GM18909 (cell line): ENCODE measurements at regions not wholly inside any gene's neighbourhood (a gene's known extent, or its start where the extent isn't known, plus 50 kb on each side); places are given as distances from the start of the nearest gene placed in this dataset.

Experiments
- ATAC-seq: cut with Tn5 transposase; IDR thresholded peaks from one replicate; pipeline ENCODE4 v1.9.1; 2021; ENCODE audit warnings: mild to moderate bottlenecking; ENCODE audit not compliant: unreplicated experiment, poor library complexity

DNA sequence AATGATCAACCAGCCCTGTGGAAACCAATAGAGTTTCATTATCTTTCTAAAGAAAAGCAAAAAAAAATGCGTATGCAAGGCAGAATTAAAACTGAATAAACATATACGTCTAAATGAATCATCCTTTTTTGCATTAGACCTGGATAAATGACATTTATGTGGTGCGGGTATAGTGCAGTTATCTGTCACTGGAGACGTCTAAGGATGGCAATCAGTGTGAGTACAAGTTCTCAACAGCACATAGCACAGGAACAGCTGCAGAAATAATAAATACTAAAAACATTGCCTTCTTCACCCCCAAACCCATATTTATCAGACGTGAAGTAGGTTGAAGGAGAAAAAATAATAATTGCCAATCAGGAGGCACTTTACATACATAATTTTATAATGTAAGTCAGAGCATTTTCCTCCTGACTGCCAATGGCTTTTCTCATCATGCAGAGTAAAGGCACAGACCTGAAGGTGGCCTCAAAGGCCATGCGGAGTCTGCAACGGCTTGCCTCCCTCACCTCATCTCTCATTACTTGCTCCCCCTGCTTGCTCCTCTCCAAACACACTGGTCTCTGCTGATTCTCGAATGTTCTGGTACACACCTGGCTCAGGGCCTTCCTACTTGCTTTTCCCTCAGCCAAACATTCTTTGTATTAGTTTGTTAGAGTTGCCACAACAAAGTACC, 574.7 kb upstream of the PLXNA2 start:
- no peak for ATAC-seq

DNA sequence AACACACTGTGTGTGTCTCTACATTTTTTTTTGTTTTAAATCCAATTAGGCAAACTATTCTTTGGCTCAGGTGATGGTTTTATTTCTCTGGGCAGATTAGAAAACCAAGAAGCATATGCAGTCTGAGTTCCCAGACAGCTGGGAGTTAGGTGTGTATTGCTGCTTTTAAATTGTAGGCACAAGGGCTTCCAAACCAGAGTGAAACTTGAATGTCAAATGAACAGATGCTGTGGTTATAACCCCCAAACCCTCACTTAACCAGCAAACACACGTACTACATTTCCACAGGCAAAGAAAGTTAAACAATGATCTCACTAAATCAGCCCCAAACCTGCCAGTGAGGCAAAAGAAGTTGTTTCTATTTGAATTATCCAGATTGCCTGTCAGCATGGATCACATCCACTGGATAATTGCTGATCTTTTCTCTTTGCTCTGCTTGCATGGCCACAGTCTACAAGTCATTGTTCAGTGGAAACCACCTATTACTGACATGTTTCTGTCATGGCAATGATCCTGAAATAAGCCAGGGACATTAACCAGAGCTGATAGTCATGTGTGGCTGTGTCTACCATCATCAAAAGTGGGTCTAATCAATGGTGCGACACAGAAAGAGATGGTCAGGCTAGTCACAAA, 576.5 kb upstream of the PLXNA2 start:
- ATAC-seq = no peak

DNA sequence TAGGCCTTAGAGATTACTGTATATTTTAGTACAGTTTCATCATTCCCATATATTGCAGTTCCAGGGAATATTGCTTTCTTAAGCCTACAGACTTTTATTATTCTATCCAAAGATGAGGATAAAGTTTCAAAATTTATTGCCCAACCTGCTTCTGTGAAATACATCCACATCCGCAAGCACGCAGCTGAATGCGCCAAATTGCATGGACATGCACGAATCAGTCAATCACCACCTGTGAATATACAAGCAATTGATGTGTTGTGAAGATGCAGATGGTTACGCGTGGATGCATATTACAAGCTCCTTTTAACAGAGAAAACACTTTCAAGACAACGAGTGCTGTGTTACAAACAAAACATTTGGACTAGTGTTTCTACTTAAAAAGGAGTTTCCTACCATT, 577.8 kb upstream of the PLXNA2 start:
- no peak for ATAC-seq

DNA sequence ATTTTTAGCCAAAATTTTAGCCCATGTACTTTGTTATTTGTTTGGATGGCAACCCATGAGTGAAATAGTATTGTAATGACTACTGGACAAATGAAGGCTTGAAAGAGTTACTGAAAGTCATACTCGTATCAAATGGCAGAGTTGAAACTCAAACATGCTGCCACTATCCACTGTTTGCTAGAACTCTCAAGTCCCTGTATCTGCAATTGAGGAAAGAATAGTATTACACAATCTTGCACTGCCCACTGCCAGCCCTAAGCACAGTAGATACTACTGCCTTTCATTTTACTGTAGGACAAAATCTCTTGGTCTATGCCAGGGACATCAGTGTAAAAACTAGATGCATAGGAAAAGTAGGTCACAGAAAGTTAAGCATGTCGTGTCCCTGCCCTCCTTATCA, 581.1 kb upstream of the PLXNA2 start:
- ATAC-seq = no peak

DNA sequence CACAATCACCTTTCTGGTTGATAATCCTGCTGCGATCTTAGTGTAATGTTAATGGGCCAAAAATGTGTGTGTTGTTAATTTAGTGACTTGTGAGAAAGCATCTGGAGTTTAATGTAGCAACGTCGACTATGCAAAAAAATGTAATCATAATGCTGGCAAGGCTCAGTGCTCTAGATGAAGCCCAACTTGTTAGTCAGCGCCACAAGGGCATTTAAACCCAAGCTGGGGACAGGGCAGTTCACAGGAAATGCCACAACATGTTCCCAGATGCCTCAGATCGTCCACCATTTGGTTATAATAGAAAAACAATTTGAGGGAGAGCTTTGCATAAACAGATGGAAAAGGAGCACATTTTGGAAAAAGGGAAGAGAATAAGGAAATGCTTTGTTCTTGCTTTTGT, 585.4 kb upstream of the PLXNA2 start:
- no peak for ATAC-seq

DNA sequence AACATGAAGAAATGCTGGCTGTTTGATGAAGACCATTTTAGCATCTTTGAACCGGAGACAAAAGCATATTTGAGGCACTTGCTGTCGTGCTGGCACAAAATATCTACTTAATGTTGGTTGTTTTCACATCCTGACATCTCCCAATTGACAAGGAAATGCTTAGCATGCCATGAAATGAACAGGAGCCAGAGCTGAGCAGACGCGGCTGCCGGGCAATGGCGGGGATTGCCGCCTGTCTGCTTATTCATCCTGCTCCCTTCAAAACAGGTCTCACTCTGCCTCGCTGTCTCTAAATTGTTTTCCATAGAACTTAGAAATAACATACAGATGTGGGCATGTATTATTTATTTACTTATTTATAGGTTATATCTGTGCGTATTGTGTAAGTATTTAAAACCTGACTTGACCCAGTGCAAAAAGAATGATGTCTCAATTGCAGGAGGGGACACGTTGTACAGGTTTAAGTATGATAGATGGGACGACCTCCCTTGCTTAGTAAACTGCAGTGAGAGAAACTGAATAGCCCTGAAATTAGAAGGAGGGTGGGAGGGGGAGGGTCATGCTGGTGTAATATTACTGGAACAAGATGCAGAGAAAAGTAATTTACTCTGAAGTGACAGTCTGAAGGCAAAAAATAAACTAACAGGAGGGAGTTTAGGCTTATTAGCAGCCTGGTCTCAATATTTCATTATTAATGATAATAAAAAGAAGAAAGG, 590.4 kb upstream of the PLXNA2 start:
- ATAC-seq = no peak

DNA sequence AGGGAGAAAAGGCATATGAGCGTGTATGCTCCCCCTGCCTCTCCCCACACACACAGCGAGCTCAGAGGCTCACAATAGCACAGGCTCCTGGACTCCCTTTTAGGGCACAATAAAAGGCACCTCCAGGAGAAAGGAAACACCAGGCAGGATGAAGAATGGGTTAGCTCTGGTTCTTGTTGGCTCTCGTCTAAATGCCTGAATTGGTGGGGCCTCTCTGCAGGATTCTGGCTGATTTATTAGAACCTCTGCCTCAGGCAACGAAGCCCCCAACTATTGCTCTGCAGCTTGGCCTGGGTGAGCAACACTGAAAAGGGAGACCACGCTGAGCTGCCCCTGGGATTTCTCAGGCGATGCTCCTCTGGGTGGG, 590.9 kb upstream of the PLXNA2 start:
- ATAC-seq = no peak

DNA sequence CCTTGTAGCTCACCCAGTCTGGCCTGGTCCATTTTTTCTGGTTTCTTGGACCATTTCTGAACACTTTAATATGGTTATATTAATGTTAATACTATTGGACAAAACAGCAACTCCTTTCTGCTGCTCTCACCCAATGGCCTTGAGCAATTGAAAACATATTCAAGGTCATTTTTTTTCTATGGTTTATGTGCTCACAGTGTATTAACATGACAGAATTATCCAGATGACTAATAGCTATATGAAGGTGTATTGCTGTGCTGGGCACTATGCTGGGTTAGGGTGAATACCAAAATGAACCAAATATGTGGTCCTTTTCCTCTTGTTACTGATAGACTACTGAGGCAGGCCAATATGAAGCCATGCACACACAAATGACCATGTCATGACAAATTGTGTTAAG, 591.6 kb upstream of the PLXNA2 start:
- no peak for ATAC-seq

DNA sequence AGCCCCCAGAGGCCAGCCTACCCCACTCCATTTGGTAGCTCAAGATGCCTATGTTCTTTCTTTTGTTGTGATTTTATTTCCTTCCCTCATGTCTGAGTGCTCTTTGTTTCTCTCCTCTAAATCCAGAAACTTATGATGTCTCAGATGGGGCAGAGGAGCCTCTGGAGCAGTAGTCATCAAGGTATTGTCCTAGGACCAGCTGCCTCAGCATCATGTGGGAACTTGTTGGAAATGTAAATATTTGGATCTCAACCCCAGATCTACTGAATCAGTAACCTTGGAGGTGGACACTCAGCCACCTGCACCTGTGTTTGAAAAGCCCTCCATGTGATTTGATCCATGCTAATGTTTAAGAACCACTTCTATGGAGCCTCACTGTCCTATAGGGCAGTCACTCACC, 593.1 kb upstream of the PLXNA2 start:
- no peak for ATAC-seq

DNA sequence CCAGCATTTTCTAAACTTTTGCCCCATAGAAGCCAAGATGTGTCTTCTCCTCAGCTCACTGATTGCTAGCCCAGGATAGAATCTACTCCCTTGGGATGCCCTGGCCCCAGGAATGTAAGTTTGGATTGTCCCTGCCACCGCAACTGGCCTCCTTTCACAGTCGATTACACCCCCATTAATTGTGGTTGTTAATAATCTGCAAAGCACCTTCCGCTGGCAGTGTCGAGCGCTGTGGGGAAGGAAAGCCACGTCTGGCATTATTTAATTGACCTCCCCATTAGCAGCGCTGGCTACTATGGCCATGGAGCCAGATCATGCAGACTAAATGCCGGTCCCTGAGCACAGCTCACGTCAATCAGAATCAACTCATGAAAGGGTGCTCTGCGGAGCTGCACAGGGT, 597.3 kb upstream of the PLXNA2 start:
- no peak for ATAC-seq

DNA sequence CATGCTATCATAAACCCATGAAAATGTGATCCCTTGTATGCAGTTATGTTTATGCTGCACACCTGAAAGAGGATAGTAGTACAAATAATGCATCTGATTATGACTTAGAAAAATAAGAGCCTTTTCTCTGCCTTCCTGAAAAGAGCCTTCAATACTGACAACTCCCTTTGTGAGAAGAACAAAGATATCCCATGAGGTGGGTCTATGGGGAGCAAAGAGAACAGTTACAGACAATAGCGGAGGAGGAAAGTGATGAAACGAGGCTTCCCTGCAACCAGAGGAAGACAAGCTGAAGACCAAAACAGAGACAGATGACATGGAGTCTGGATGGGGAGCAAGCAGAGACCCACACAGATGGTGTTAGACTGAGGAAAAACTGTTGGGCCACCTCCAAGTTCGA, 598.3 kb upstream of the PLXNA2 start:
- no peak for ATAC-seq

DNA sequence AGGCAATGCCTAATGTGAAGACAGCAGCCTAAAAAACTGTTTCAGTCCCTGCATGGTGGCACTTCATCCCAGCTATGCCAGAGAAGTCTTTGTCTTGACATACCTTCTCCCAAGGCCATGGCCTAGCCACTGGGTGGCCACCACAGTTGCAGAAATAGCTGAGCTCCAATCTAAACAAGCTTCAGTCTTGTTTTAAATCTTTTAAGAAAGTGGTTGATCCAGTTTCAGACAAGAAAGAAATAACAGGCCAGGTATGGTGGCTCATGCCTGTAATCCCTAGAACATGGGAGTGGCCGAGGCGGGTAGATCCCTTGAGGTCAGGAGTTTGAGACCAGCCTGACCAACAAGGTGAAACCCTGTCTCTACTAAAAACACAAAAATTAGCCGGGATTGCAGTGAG, 600.0 kb upstream of the PLXNA2 start:
- no peak for ATAC-seq

DNA sequence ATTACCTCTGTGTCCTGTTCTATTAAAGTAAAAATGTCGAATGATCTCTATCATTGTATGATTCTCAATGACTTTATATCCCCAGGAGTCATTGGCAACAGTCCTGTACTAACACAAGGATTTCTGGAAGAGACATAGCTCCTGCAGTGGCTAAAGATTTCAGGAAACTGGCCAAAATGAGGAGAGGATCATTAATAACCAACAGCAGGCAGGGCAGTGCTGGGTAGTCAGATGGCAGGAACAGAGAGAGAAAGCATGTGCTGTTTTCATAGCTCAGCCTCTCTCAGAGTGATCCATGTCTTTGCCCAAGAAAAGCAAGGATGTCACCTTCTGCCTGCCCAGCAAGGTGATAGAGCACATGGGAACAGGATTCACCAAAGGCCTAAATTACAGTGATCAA, 604.7 kb upstream of the PLXNA2 start:
- ATAC-seq = no peak

DNA sequence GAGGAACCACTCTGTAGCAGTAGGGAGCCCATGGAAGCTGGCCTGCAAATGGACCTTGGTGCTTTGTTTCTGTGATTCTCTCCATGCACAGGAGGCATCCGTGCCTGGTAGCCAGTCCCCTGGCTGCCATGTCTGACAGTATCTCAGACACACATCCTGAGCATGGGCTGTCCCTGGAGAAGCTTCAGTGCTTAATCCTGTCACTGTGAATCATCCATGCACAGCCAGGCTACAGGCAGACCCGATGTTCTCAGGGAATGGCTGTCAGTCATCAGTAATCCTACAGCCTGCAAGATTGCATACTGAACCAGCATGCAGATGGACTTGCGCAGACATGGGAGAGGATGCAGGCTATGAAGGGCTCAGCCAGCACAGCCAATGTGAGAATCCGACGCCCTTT, 606.3 kb upstream of the PLXNA2 start:
- no peak for ATAC-seq

DNA sequence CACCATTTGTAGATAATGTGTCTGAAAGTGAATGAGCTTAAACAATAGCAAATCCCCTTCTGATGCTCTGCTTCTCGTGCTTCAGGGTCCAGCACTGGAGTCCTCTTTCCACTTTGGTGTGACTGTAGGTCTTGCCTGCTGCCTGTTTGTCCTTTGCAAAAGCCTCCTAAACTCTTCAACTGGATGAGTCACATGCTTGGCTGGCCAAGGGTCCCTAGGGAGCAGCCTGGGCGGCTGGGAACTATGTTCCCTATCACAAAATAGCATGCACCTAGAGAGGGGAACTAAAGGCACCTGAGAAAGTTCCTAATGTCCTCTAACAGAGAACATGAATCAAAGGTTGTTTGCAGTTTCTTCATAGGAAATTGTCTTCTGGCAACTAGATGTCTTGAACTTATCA, 607.2 kb upstream of the PLXNA2 start:
- ATAC-seq = no peak

DNA sequence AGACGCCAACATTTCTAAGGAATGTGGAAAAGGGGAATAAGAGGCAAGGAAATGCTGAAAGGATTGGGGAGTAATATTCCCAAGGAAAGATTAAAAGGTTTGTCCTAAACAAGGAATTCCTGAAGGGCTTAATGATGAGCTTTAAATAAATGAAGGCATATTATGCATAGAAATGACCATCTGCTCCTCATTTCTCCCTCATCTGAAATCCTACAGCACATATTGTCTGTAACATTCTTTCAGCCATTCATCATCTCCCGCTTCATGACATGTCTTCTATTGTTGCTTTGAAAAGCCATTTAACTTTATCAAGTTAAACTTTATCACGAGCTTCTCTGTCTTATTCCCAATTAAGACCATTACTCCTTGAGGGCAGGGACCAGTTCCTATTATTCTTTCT, 608.7 kb upstream of the PLXNA2 start:
- ATAC-seq = no peak

DNA sequence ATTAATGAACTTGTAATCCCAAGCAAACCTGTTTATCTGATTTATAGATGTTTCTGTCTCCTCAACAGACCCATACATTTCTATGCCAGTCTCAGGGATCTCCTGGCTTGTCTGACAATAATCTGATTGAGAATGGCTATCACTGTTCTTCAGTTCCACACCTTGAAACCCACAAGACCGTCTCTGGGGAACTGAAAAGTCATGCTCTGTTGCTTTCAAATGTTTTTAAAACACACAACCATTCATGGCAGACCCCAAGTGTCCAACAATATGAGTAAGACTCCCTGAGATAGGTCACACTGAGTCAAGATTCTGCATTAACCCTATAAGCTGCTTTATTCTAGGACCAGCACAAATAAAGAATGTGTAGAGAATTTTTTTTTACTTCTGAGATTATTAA, 611.2 kb upstream of the PLXNA2 start:
- peak; percentile 77 for ATAC-seq

DNA sequence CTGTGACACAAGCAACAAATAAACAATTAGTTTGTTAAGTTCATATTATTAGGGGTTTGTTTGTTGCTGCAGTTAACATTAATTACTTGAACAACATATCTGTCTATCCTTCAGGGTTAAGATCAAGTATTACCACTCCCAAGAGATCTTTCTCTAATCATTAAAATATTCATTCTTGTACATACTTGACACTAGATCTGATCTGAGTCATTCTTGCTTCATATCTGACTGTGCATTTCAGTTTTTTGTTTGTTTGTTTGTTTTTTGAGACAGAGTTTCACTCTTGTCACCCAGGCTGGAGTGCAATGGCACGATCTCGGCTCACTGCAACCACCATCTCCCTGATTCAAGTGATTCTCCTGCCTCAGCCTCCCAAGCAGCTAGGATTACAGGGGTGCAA, 613.3 kb upstream of the PLXNA2 start:
- ATAC-seq = no peak

DNA sequence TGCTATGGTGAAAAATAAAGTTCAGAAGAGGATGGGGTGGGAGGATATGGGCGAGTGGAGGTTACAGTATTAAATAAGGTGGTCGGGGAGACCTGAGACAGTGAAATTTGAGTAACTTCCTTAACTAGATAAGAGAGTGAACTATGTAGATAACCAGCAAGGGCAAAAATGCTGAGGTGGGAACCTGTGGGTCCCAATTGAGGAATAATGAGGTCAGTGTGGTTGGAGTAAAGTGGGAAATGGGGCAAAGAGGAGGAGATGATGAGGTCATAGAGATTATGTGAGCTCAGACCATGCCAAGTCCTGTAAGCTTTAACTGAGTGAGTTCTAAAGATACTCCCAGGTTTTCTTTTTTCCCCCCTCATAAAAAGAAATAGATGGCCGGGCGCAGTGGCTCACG, 614.6 kb upstream of the PLXNA2 start:
- ATAC-seq = no peak

DNA sequence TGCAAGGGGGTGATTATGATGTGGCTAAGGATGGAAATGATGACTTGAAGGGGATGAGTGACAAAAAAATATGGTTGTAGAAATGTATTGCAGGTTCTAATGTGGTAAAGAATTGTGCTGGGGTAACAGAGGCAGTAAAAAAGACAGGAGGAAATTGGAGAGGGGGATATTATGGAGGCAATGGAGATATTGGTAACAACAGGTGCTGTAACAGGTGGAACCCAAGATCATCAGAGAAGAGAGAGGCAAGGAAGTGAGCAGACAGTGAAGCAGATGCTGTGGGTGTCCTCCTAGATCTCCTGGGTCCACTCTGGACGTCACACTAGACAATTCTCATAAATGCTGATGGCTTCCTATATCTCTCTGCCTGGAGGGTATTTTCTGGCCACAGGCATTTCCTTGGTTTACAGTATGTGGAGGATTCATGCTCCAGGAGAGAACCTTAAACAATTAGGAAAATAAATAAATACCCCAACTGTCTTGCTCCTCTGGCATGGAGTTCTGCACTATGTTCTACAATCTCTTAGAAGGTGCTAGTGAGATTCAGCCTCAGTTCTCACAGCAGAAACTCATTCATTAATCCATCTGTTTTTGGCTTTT, 620.3 kb upstream of the PLXNA2 start:
- no peak for ATAC-seq

DNA sequence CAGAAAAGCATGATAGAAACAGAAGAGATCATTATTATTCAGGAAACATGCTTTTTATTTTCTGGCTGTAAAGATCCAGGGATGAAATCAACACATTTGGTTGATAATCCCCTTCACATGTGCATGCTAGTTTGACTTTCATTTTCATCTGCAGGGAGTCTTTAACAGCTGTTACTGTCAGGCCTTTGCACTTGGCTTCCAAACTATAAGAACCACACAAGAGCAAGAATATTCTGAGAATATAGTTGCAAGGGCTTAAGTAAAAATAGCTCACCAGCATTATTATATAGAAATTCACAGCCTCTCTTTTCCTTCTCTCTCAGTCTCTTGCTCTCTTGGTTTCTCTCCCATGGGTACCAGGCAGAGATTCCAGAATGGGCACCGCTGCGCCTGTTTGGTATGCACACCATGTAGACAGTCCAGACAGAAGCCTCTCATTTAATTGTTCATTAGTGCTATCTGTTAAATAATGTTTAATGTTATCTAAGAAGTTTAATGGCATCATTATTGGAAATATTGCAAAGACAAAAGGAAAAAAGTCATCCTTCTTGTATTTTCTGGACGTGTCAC, 622.3 kb upstream of the PLXNA2 start:
- no peak for ATAC-seq
